K562 (cell line): ENCODE measurements at regions not wholly inside any gene's neighbourhood (a gene's known extent, or its start where the extent isn't known, plus 50 kb on each side); places are given as distances from the start of the nearest gene placed in this dataset.

Experiments used
- ATAC-seq: fragments of 200-7000 bp; cut with Tn5 transposase; 3 replicates; pipeline ENCODE4 v1.9.1; 2020; ENCODE audit warnings: moderate library complexity
- BruUV-seq: library from RNA; stranded (reverse); fragments of 400-500 nt; replicated peaks from 2 replicates; lab custom pipeline; 2021; lab: Mats Ljungman, UMichigan
- CTCF ChIA-PET: fragments of 300-600 bp; formaldehyde crosslinking; extraction: SDS; loops from one replicate; lab custom pipeline; 2021; ENCODE audit warnings: low intra/inter-chr PET ratio; lab: Yijun Ruan, JAX
- POLR2A ChIA-PET: fragments of 300-600, 350-650 bp; sonication (Branson Sonifier 250); formaldehyde crosslinking; extraction: SDS; loops from one replicate; lab custom pipeline; 2021; ENCODE audit warnings: antibody characterized with exemption, inconsistent platforms; lab: Yijun Ruan, JAX
- DNase-seq, 4 experiments: peaks; one replicate each; pipeline versions ENCODE4 v3.0.0 to v3.0.0-alpha.2; 2011 to 2018; ENCODE audit warnings: low spot score in 3 of 4, mixed read lengths in 3 of 4; ENCODE audit errors: extremely low read depth in 1 of 4
- FAIRE-seq: peaks from 2 replicates; lab custom pipeline; 2011; peaks lifted over from hg19 to GRCh38; lab: Jason Lieb, UNC
- H2AFZ ChIP-seq: 2 replicates; pipeline ENCODE4 v1.6.0; 2011; ENCODE audit warnings: low read depth, low read length, control low read depth, inconsistent platforms
- H3K27ac ChIP-seq: fragments of 200-600 bp; 3 replicates; pipeline ENCODE4 v1.8.0; 2011; ENCODE audit warnings: low read depth, mild to moderate bottlenecking, control low read depth, inconsistent platforms, low read length, moderate library complexity, mixed read lengths; ENCODE audit errors: extremely low read depth
- H3K27me3 ChIP-seq, 2 experiments: fragments of 300-600 bp in 1 of 2; 2 replicates in 1 of 2; 3 replicates in 1 of 2; pipeline versions ENCODE4 v1.6.0 to v1.8.0; 2011; ENCODE audit warnings: inconsistent platforms in 2 of 2, low read length in 2 of 2, mild to moderate bottlenecking in 1 of 2, mixed read lengths in 1 of 2, moderate library complexity in 1 of 2; ENCODE audit not compliant: control insufficient read depth in 2 of 2, insufficient read depth in 2 of 2
- H3K36me3 ChIP-seq: fragments of 300-600 bp; 3 replicates; pipeline ENCODE4 v1.8.0; 2011; ENCODE audit warnings: mild to moderate bottlenecking, low read length, inconsistent platforms; ENCODE audit not compliant: control insufficient read depth, insufficient read depth
- H3K4me1 ChIP-seq, 2 experiments: fragments of 200-600 bp in 1 of 2; replicated peaks in 1 of 2; 2 replicates in 1 of 2; 3 replicates in 1 of 2; pipeline versions ENCODE4 v1.5.1 to v1.8.0; 2011; ENCODE audit warnings: inconsistent platforms in 2 of 2, low read length in 2 of 2, mild to moderate bottlenecking in 1 of 2, mixed read lengths in 1 of 2, moderate library complexity in 1 of 2; ENCODE audit not compliant: control insufficient read depth in 2 of 2, insufficient read depth in 2 of 2
- H3K4me2 ChIP-seq: 2 replicates; pipeline ENCODE4 v1.6.1; 2011; ENCODE audit warnings: low read length, control low read depth, inconsistent platforms, mixed read lengths; ENCODE audit not compliant: insufficient read depth
- H3K4me3 ChIP-seq: fragments of 200-600 bp; sonication (generic), shearing (Covaris generic); 2 replicates; pipeline ENCODE4 v1.5.1; 2016; ENCODE audit warnings: control low read depth, inconsistent platforms
- H3K79me2 ChIP-seq: fragments of 200-600 bp; 3 replicates; pipeline ENCODE4 v1.8.0; 2011; ENCODE audit warnings: low read length, inconsistent platforms; ENCODE audit not compliant: control insufficient read depth, insufficient read depth
- H3K9ac ChIP-seq, 2 experiments: 2 replicates each; pipeline versions ENCODE4 v1.6.0 to v1.6.1; 2011; ENCODE audit warnings: low read depth in 2 of 2, low read length in 2 of 2, control low read depth in 1 of 2, inconsistent platforms in 1 of 2, mild to moderate bottlenecking in 1 of 2, mixed read lengths in 1 of 2; ENCODE audit not compliant: insufficient read depth in 1 of 2
- H3K9me1 ChIP-seq: one replicate; pipeline ENCODE4 v1.6.0; 2011; ENCODE audit warnings: inconsistent platforms, mild to moderate bottlenecking, low read length, moderate library complexity; ENCODE audit not compliant: control insufficient read depth, insufficient read depth
- H3K9me3 ChIP-seq: replicated peaks from 2 replicates; pipeline ENCODE4 v1.5.1; 2011; ENCODE audit warnings: low read depth, low read length, inconsistent platforms; ENCODE audit not compliant: control insufficient read depth, insufficient read depth
- H4K20me1 ChIP-seq: replicated peaks from 2 replicates; pipeline ENCODE4 v1.6.1; 2011; ENCODE audit warnings: low read length, inconsistent platforms, mixed read lengths; ENCODE audit not compliant: control insufficient read depth, insufficient read depth
- ARID3A ChIP-seq: IDR thresholded peaks from 2 replicates; pipeline ENCODE4 v1.6.1; 2012; ENCODE audit warnings: low read depth, low read length, improper control_type of control experiment, borderline replicate concordance
- BCOR ChIP-seq: fragments of 450-650 bp; IDR thresholded peaks from 2 replicates; pipeline ENCODE4 v1.6.1; 2016
- EP400 ChIP-seq: fragments of 450-650 bp; IDR thresholded peaks from 2 replicates; pipeline ENCODE4 v1.6.1; 2017; ENCODE audit warnings: antibody characterized with exemption, mild to moderate bottlenecking, moderate library complexity
- KDM5B ChIP-seq: fragments of 200-600 bp; sonication (generic); IDR thresholded peaks from 2 replicates; pipeline ENCODE4 v1.6.1; 2012; ENCODE audit warnings: low read depth, mild to moderate bottlenecking, moderate library complexity, low read length, control low read depth, inconsistent platforms; ENCODE audit not compliant: insufficient replicate concordance
- KLF1 ChIP-seq: fragments of 450-650 bp; IDR thresholded peaks from 2 replicates; pipeline ENCODE4 v1.6.1; 2016; ENCODE audit warnings: missing genetic modification characterization, missing compliant biosample characterization
- NCOA1 ChIP-seq: fragments of 450-650 bp; IDR thresholded peaks from 2 replicates; pipeline ENCODE4 v1.6.1; 2016; ENCODE audit warnings: low read depth
- POLR2AphosphoS5 ChIP-seq: IDR thresholded peaks from 2 replicates; pipeline ENCODE4 v1.6.1; 2011; ENCODE audit warnings: mild to moderate bottlenecking, low read depth, low read length, moderate library complexity; ENCODE audit not compliant: control insufficient read depth, insufficient read depth
- PYGO2 ChIP-seq: fragments of 450-650 bp; IDR thresholded peaks from 2 replicates; pipeline ENCODE4 v1.6.1; 2016; ENCODE audit warnings: mild to moderate bottlenecking, missing genetic modification characterization, moderate library complexity, missing compliant biosample characterization
- TEAD4 ChIP-seq, 2 experiments: sonication (generic) in 1 of 2; formaldehyde crosslinking in 1 of 2; IDR thresholded peaks; 2 replicates each; pipeline versions ENCODE4 v1.6.1 to v1.8.0; 2012 to 2022; ENCODE audit warnings: borderline replicate concordance in 1 of 2, inconsistent platforms in 1 of 2, low read length in 1 of 2, mild to moderate bottlenecking in 1 of 2, missing genetic modification reagents in 1 of 2
- THRB ChIP-seq: fragments of 450-650 bp; formaldehyde crosslinking; conservative IDR thresholded peaks from 2 replicates; pipeline ENCODE4 v1.4.0; 2022; ENCODE audit warnings: mild to moderate bottlenecking, missing genetic modification characterization
- ZBTB17 ChIP-seq: fragments of 450-650 bp; formaldehyde crosslinking; IDR thresholded peaks from 2 replicates; pipeline ENCODE4 v1.4.0; 2020; ENCODE audit warnings: mild to moderate bottlenecking
- ZNF23 ChIP-seq: fragments of 250-450 bp; sonication (Bioruptor Pico); IDR thresholded peaks from 2 replicates; pipeline ENCODE4 v1.4.0; 2020; ENCODE audit warnings: mild to moderate bottlenecking
- ZNF707 ChIP-seq: fragments of 250-450 bp; sonication (Bioruptor Pico); conservative IDR thresholded peaks from 2 replicates; pipeline ENCODE4 v1.8.0; 2022; ENCODE audit warnings: inconsistent platforms, mild to moderate bottlenecking, moderate library complexity
- ZNF778 ChIP-seq: fragments of 450-650 bp; formaldehyde crosslinking; IDR thresholded peaks from 2 replicates; pipeline ENCODE4 v1.4.0; 2020; ENCODE audit warnings: mild to moderate bottlenecking, moderate library complexity
- WGBS: fragments of 100-300 bp; shearing (Covaris generic); methylation state at CpG from one replicate; pipeline ENCODE4 v1.1.6; 2016; ENCODE audit warnings: low coverage, mixed read lengths; ENCODE audit not compliant: insufficient coverage; ENCODE audit errors: missing lambda C conversion rate; 5-methylcytosine and 5-hydroxymethylcytosine counted together
- in situ Hi-C: fragments of 300-500 bp; cut with MboI; formaldehyde crosslinking; loops from 4 replicates; pipeline ENCODE4 v1.15.0; 2018; ENCODE audit warnings: inconsistent platforms, mixed read lengths
- intact Hi-C: fragments of 100-400 bp; cut with micrococcal nuclease; formaldehyde crosslinking; loops from 2 replicates; pipeline ENCODE4 v1.14.2; 2022
- TF ChIP-seq, protein P1 (sequence below): IDR thresholded peaks from 2 replicates; pipeline ENCODE4 v1.6.1; 2011; ENCODE audit warnings: borderline replicate concordance, low read depth, mild to moderate bottlenecking, moderate library complexity, low read length; ENCODE audit not compliant: insufficient read depth, poor library complexity, severe bottlenecking

DNA sequence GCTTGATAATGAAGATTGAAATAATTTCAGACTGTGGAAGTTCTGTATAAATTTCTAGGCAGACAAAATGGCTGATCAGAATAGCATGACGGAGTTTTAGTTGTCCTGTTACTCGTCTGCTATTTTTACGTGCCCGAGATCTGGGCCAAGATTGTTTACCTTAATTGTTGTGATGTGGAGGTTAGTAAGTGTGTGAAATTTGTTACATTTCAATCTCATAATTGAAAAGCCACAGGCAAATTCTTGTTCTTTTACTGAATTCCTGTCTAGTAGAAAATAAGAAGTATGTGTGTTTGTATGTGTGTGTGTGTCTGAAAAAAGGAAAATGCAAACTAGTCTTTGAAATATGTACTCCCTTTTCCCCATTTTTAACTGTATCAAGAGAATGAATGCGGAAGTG is 115.2 kb downstream of the UTRN start:
- Histone ChIP-seq H3K4me2 (no peak overlapping the region), H3K27me3 (peaks cover 0 to 4% of the 10 kb centered on the region in 2 experiments; a peak in 1 of 5 replicates), H3K9me1 (no peaks in the 10 kb centered on the region), H3K79me2 (no peaks in the 10 kb centered on the region), H3K4me3 (no peak overlapping the region), H3K9ac (no peak overlapping the region), H2AFZ (no peak overlapping the region), H3K4me1 (no peaks in the 10 kb centered on the region), H3K36me3 (no peaks in the 10 kb centered on the region), H4K20me1 (no peaks in the 10 kb centered on the region), H3K9me3 (no peaks in the 10 kb centered on the region), H3K27ac (no peak overlapping the region)
- DNase-seq, result no peak
- ATAC-seq, result no peak
- intact Hi-C loops (no loop called here), in situ Hi-C loops (no loop called here)
- no TSS peak for BruUV-seq
- CTCF ChIA-PET, result no interaction called here
- TF ChIP-seq, protein P1, sequence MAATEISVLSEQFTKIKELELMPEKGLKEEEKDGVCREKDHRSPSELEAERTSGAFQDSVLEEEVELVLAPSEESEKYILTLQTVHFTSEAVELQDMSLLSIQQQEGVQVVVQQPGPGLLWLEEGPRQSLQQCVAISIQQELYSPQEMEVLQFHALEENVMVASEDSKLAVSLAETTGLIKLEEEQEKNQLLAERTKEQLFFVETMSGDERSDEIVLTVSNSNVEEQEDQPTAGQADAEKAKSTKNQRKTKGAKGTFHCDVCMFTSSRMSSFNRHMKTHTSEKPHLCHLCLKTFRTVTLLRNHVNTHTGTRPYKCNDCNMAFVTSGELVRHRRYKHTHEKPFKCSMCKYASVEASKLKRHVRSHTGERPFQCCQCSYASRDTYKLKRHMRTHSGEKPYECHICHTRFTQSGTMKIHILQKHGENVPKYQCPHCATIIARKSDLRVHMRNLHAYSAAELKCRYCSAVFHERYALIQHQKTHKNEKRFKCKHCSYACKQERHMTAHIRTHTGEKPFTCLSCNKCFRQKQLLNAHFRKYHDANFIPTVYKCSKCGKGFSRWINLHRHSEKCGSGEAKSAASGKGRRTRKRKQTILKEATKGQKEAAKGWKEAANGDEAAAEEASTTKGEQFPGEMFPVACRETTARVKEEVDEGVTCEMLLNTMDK, result no peak
- no peak for TF ChIP-seq TEAD4 (IDR thresholded peaks at IDR 0.05; ENCODE audit: low read length)
- TF ChIP-seq TEAD4 (CRISPR knock-in tag; IDR thresholded peaks at IDR 0.05; ENCODE audit: borderline replicate concordance), result no peak
- no peak for TF ChIP-seq KDM5B
- TF ChIP-seq PYGO2 (tag), result no peak
- TF ChIP-seq ZNF23 (CRISPR knock-in tag), result no peak
- TF ChIP-seq EP400, result no peak
- no peak for TF ChIP-seq ZNF778
- no peak for TF ChIP-seq ARID3A
- TF ChIP-seq ZNF707 (CRISPR knock-in tag), result no peak
- TF ChIP-seq BCOR, result no peak
- TF ChIP-seq POLR2AphosphoS5, result no peak
- no peak for TF ChIP-seq THRB (CRISPR knock-in tag)
- no peak for TF ChIP-seq ZBTB17 (CRISPR knock-in tag)
- TF ChIP-seq NCOA1, result no peak
- TF ChIP-seq KLF1 (tag), result no peak
- 4% methylated on average over 5 of the region's 5 CpGs for WGBS
- no peak for FAIRE-seq
- POLR2A ChIA-PET, result no interaction called here
